ENCODE measurements at regions not wholly inside any gene's neighbourhood (a gene's known extent, or its start where the extent isn't known, plus 50 kb on each side); places are given as distances from the start of the nearest gene placed in this dataset.
"Not testable (repeated sequence)": the region's sequence is repeated elsewhere in the genome, so short reads cannot be mapped to it uniquely, and the experiment has no call there.

DNA sequence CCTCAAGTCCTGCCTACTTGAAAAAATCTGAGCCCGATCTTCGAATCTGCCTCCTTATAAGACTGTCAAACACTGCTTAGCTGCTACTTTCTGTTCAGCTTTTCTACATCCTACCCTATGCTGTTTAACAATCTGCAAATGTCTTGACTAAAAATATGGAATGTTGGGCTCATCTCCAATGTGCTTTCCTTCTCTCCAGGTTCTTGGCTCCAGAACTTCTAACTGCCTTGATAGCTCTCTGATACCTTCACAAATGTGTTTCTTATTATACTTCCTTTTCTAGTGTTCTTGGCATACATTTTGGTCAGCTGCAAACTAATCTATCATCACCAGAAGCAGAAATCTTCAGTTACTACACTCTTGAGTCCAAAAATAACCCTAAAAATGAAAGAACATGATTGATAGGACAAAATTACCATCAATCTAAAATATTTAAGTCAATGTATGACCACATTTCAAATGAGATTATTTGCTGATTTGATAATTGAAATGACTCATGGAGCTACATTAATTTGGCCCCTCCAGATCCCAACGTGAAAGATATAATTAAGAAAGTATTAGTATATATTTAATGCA, 372.3 kb upstream of the MON1B start:
- no peak for DNase-seq

GRCh38 chr16:76819226-76819916, 371.6 kb upstream of the MON1B start:
- no peak for DNase-seq

- DNase-seq = no peak
These were observed 366.8 kb upstream of the MON1B start for GRCh38 chr16:76824221-76824620.

- DNase-seq = no peak
These were observed 366.2 kb upstream of the MON1B start for GRCh38 chr16:76824791-76825190.

DNA sequence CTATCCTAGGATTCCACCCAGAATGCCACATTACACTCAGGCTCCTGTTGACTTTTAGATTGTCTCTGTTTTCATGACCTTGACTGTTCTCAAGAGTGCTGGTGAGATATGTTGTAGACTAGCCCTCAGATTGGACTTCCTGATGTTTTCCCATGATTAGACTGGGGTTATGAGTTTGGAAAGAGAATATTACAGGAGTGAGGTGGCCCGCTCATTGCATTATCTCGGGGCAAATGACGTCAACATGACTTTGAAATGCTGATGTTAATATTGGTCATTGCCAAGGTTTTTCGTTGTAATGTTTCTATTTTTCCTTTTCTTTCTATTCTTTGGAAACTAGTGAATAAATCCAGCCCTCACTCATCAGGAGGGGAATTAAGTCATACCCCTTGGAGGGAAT, 355.7 kb upstream of the MON1B start:
- DNase-seq = no peak

DNA sequence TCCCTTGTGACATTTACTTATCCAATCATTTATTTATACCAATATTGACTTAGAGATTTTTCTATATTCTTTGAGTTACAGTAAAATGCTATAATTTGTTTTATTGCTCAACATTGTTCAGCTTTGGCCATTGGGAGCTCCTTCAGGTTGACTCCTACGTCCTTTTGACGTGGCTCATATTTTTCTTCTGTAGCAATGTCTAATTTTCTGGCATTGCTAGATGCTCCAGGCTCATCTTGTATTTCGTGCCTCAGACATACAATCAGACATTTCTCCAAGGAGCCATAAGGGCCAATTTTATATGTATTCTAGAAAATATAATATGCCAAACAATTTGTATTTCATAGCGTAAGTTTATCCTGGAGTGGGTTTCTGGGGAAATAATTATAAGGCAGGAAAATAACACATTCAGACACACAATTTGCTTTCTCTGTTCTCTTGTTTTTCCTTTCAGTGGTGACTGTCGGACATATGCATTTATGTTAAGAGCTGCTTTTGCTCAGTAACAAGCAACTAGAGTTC, 355.1 kb upstream of the MON1B start:
- DNase-seq = no peak

GRCh38 chr16:76837872-76838271, 353.1 kb upstream of the MON1B start:
- no peak for DNase-seq

DNA sequence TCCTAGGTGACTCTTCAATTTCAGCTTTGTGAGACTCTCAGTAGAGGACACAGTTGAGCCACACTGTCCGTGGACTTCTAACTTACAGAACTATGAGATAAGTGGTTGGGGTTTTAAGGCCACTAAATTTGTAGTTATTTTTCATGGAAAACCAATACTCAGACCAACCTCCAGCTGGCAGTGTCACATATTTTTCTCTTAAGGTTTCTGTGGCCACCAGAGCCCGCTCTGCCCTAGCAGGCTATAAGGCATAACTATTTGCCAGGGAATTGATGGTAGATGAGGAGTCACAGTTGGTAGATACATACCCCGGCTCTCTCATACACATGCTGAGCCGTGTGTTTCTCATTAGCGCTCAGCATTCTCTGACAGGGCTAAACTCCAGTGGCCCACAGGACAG, 336.8 kb upstream of the MON1B start:
- DNase-seq = no peak

GRCh38 chr16:76856112-76856511, 334.9 kb upstream of the MON1B start:
- no peak for DNase-seq

GRCh38 chr16:76857402-76857801, 333.6 kb upstream of the MON1B start:
- no peak for DNase-seq

GRCh38 chr16:76862901-76863300, 328.1 kb upstream of the MON1B start:
- no peak for DNase-seq

- no peak for DNase-seq
These were observed 324.0 kb upstream of the MON1B start for GRCh38 chr16:76866994-76867393.

DNA sequence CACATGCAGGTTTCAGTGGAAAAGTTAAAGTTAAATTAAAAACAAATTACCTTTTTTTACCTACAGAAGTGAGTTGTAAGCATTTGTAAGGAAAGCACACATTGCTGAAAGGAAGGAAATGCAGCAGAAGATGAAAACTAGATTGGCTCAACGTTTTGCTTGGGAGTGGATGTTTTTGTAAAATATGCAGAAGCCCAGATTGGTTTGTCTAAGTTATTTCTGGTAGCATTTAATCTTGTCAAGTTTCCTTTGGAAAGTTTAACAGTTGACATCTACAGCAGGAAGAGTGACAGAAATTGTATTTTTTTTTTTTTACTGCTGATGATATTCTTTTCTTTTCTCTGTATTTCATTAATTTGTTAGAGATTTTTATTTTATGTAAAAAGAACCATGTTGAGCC, 315.1 kb upstream of the MON1B start:
- no peak for DNase-seq

- DNase-seq = no peak
These were observed 311.6 kb upstream of the MON1B start for GRCh38 chr16:76879420-76879819.

DNA sequence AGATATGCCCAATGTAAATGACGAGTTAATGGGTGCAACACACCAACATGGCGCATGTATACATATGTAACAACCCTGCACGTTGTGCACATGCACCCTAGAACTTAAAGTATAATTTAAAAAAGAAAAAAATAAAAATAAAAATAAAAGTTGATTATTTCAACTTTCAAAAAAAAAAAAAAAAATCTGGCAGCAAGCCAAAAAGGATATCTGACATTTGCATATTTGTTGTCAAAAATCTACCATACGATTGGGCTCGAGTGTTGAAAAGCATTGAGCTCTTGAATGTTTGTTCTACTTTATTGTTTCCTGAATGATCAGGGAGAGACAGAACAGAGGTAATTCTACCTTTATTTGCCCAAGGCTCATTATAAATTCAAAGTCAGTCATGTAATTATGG, 310.5 kb upstream of the MON1B start:
- not testable (repeated sequence) for DNase-seq

DNA sequence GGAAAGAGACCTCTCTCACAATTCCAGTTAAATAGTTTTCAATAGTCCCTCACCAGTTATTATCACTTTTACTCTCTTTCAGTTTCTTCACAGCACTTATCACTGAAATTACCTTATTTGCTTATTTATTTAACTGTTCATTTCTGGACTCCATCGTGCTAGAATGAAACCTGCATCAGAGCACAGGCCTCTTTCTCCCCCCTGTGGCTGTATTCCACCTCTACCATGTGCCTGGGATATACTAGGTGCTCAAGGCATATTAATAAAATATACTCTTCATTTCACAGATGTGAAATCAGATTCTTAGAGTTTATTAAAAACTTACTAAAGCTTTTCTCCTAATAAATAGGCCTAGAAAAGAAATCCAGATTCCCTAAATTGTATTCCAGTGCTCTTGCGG, 308.9 kb upstream of the MON1B start:
- no peak for DNase-seq

DNA sequence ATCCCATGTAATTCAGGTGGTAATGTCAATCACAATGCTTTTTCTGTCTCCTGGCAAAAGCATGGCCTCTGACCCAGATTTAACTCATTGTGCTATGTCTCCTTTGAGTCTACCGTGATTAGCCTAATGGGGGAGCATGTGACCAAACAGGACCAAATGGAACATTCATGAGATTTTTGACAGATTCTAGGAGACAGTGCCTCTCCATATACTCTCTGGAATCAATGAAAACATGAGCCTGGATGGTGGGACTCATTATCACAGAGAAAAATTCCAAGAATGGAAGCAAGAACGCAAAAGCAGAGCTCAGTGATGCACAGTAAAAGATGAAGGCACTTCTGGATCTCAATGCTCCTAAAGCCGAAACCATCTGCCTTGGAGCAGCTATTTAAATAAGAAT, 307.9 kb upstream of the MON1B start:
- no peak for DNase-seq

GRCh38 chr16:76885776-76886537, 305.0 kb upstream of the MON1B start:
- no peak for DNase-seq

DNA sequence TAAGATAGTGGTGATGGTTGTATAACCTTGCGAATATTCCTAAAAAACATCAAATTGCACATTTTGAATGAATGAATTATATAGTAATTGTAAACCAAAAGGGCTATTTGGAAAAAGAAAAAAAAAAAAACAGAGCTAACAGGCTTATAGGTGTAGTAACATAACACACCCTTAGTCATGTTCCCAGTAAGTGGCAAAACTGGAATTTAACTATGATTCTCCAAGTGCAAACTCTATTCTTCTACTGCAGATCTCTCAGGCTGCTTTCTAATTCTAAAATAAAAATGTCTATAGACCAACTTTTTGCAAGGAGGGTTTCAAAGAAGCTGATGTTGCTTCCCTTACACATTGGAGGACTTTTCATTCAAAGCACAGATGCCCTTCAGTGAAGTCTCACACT, 293.2 kb upstream of the MON1B start:
- DNase-seq = no peak

- DNase-seq = no peak
These were observed 291.2 kb upstream of the MON1B start for GRCh38 chr16:76899767-76900166.

- DNase-seq = no peak
These were observed 290.4 kb upstream of the MON1B start for GRCh38 chr16:76900285-76901263.

GRCh38 chr16:76906552-76906951, 284.4 kb upstream of the MON1B start:
- no peak for DNase-seq

- DNase-seq = no peak
These were observed 280.1 kb upstream of the MON1B start for GRCh38 chr16:76910931-76911330.
